HL-60 (cell line): ENCODE measurements at regions not wholly inside any gene's neighbourhood (a gene's known extent, or its start where the extent isn't known, plus 50 kb on each side); places are given as distances from the start of the nearest gene placed in this dataset.

Experiments
- GABPA ChIP-seq: IDR thresholded peaks from 2 replicates; pipeline ENCODE4 v1.6.1; 2012; ENCODE audit warnings: low read depth
- POLR2AphosphoS5 ChIP-seq: IDR thresholded peaks from 2 replicates; pipeline ENCODE4 v1.6.1; 2012; ENCODE audit warnings: low read depth
- SPI1 ChIP-seq: IDR thresholded peaks from 2 replicates; pipeline ENCODE4 v1.6.1; 2012; ENCODE audit warnings: low read depth, mild to moderate bottlenecking, borderline replicate concordance
- TF ChIP-seq, protein P1 (sequence below): IDR thresholded peaks from 2 replicates; pipeline ENCODE4 v1.6.1; 2012; ENCODE audit warnings: low read depth; ENCODE audit not compliant: insufficient replicate concordance
- TF ChIP-seq, protein P2 (sequence below): IDR thresholded peaks from one replicate; pipeline ENCODE4 v1.5.1; 2011; ENCODE audit warnings: low read length, control low read depth, inconsistent platforms; ENCODE audit not compliant: insufficient read depth

DNA sequence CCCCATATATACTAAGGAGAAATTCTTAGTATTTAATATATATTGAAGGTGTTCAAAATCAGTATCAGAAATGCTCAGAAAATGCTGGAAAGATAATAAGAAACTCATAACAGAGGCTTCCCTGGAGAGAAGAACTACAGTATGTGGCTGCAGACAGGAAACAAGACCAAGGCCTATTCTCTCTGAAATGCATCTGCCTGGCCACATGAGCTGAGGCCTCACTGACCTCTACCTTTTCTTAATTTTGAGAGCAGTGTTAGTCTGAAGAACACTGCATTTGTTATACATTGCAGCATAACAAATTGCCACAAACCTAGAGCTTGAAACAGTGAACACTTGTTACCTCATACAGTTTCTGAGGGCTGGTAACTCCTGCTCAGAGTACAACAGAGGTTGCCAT lies 133.4 kb upstream of the SPEF2 start:
- TF ChIP-seq, protein P1, sequence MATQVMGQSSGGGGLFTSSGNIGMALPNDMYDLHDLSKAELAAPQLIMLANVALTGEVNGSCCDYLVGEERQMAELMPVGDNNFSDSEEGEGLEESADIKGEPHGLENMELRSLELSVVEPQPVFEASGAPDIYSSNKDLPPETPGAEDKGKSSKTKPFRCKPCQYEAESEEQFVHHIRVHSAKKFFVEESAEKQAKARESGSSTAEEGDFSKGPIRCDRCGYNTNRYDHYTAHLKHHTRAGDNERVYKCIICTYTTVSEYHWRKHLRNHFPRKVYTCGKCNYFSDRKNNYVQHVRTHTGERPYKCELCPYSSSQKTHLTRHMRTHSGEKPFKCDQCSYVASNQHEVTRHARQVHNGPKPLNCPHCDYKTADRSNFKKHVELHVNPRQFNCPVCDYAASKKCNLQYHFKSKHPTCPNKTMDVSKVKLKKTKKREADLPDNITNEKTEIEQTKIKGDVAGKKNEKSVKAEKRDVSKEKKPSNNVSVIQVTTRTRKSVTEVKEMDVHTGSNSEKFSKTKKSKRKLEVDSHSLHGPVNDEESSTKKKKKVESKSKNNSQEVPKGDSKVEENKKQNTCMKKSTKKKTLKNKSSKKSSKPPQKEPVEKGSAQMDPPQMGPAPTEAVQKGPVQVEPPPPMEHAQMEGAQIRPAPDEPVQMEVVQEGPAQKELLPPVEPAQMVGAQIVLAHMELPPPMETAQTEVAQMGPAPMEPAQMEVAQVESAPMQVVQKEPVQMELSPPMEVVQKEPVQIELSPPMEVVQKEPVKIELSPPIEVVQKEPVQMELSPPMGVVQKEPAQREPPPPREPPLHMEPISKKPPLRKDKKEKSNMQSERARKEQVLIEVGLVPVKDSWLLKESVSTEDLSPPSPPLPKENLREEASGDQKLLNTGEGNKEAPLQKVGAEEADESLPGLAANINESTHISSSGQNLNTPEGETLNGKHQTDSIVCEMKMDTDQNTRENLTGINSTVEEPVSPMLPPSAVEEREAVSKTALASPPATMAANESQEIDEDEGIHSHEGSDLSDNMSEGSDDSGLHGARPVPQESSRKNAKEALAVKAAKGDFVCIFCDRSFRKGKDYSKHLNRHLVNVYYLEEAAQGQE: no peak
- TF ChIP-seq, protein P2, sequence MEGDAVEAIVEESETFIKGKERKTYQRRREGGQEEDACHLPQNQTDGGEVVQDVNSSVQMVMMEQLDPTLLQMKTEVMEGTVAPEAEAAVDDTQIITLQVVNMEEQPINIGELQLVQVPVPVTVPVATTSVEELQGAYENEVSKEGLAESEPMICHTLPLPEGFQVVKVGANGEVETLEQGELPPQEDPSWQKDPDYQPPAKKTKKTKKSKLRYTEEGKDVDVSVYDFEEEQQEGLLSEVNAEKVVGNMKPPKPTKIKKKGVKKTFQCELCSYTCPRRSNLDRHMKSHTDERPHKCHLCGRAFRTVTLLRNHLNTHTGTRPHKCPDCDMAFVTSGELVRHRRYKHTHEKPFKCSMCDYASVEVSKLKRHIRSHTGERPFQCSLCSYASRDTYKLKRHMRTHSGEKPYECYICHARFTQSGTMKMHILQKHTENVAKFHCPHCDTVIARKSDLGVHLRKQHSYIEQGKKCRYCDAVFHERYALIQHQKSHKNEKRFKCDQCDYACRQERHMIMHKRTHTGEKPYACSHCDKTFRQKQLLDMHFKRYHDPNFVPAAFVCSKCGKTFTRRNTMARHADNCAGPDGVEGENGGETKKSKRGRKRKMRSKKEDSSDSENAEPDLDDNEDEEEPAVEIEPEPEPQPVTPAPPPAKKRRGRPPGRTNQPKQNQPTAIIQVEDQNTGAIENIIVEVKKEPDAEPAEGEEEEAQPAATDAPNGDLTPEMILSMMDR: no peak
- TF ChIP-seq POLR2AphosphoS5: no peak
- TF ChIP-seq SPI1: no peak
- TF ChIP-seq GABPA: no peak
